CD4-positive, alpha-beta T cell (primary cell): ENCODE measurements at regions not wholly inside any gene's neighbourhood (a gene's known extent, or its start where the extent isn't known, plus 50 kb on each side); places are given as distances from the start of the nearest gene placed in this dataset.
"Not testable (repeated sequence)": the region's sequence is repeated elsewhere in the genome, so short reads cannot be mapped to it uniquely, and the experiment has no call there.

ENCODE experiments used
- ATAC-seq: fragments of 200-7000 bp; cut with Tn5 transposase; one replicate; pipeline ENCODE4 v1.10.0; 2022; ENCODE audit warnings: mild to moderate bottlenecking; ENCODE audit not compliant: poor library complexity
- CTCF ChIA-PET: fragments of 350-600 bp; sonication (Branson Sonifier 250); formaldehyde crosslinking; loops from one replicate; lab custom pipeline; 2021; ENCODE audit warnings: antibody characterized with exemption, inconsistent platforms; lab: Charles Lee
- POLR2A ChIA-PET: fragments of 350-600 bp; sonication (Branson Sonifier 250); formaldehyde crosslinking; loops from one replicate; lab custom pipeline; 2021; ENCODE audit warnings: antibody characterized with exemption, inconsistent platforms; lab: Charles Lee
- DNase-seq, 14 experiments: peaks; one replicate each; pipeline ENCODE4 v3.0.0-alpha.2; 2013 to 2020; ENCODE audit warnings: mixed read lengths in 2 of 14
- H3K27ac ChIP-seq, 2 donors: one replicate each; pipeline versions ENCODE4 v1.5.1 to v1.7.0; 2013; ENCODE audit warnings: low read length in 2 of 2, low read depth in 1 of 2, mild to moderate bottlenecking in 1 of 2
- H3K27me3 ChIP-seq, 2 experiments: 1 replicate in 1 of 2; 2 replicates in 1 of 2; pipeline versions ENCODE4 v1.6.1 to v1.7.0; 2013; ENCODE audit warnings: low read length in 2 of 2, control low read depth in 1 of 2, mild to moderate bottlenecking in 1 of 2, moderate library complexity in 1 of 2; ENCODE audit not compliant: insufficient read depth in 2 of 2, control insufficient read depth in 1 of 2
- H3K36me3 ChIP-seq: one replicate; pipeline ENCODE4 v1.6.1; 2013; ENCODE audit warnings: low read length, control low read depth; ENCODE audit not compliant: insufficient read depth
- H3K4me1 ChIP-seq: one replicate; pipeline ENCODE4 v1.6.1; 2013; ENCODE audit warnings: low read length, control low read depth; ENCODE audit not compliant: insufficient read depth
- H3K4me3 ChIP-seq: one replicate; pipeline ENCODE4 v1.5.1; 2013; ENCODE audit warnings: mild to moderate bottlenecking, low read length, moderate library complexity
- H3K9me3 ChIP-seq, 2 experiments: 1 replicate in 1 of 2; 2 replicates in 1 of 2; pipeline versions ENCODE4 v1.6.1 to v1.7.0; 2013; ENCODE audit warnings: low read length in 2 of 2, mild to moderate bottlenecking in 2 of 2, control low read depth in 1 of 2, moderate library complexity in 1 of 2; ENCODE audit not compliant: control insufficient read depth in 1 of 2, insufficient read depth in 1 of 2
- H3K27ac Mint-ChIP-seq: one replicate; pipeline ENCODE4 v1.8.0; 2020; ENCODE audit warnings: mixed read lengths
- H3K27me3 Mint-ChIP-seq: one replicate; pipeline ENCODE4 v1.8.0; 2021; ENCODE audit warnings: mixed read lengths
- H3K36me3 Mint-ChIP-seq: one replicate; pipeline ENCODE4 v1.8.0; 2021; ENCODE audit warnings: low read depth, mixed read lengths
- H3K4me1 Mint-ChIP-seq: one replicate; pipeline ENCODE4 v1.8.0; 2021; ENCODE audit warnings: low read depth, mixed read lengths
- H3K4me3 Mint-ChIP-seq: one replicate; pipeline ENCODE4 v1.8.0; 2020; ENCODE audit warnings: mild to moderate bottlenecking, mixed read lengths
- H3K9me3 Mint-ChIP-seq: one replicate; pipeline ENCODE4 v1.8.0; 2020; ENCODE audit warnings: mixed read lengths
- intact Hi-C, 2 experiments: fragments of 100-400 bp; cut with DNase I in 1 of 2; cut with micrococcal nuclease in 1 of 2; formaldehyde crosslinking; loops; one replicate each; pipeline versions ENCODE4 v1.15.1 to v1.9.0; 2023 to 2025; cut with DNase I, micrococcal nuclease
- TF ChIP-seq, protein P1 (sequence below): fragments of 200-600 bp; IDR thresholded peaks from one replicate; pipeline ENCODE4 v1.8.0; 2022; ENCODE audit warnings: antibody characterized with exemption, mild to moderate bottlenecking

DNA sequence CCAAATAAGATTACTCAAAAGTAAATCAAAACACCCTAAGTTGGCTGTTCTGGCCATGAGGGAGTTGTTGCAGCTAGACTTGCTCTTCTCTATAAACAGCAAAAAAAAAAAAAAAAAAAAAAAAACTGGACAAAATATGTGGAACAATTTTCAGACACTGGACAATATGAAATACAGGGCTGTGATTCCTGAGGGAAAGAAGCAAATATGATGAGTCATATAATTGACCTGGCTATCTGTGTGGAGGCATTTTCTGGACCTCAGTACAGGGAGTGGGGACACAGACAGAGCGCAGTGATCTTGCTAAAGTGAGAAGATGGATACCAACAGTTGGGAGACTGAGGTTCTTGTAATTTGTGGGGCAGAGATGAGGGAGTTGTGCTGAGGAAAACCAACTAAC lies 192.0 kb upstream of the HAND2 start:
- H3K36me3 Mint-ChIP-seq, result no peaks in the 10 kb centered on the region
- H3K4me1 ChIP-seq, result no peaks in the 10 kb centered on the region
- H3K4me3 Mint-ChIP-seq, result no peak overlapping the region

DNA sequence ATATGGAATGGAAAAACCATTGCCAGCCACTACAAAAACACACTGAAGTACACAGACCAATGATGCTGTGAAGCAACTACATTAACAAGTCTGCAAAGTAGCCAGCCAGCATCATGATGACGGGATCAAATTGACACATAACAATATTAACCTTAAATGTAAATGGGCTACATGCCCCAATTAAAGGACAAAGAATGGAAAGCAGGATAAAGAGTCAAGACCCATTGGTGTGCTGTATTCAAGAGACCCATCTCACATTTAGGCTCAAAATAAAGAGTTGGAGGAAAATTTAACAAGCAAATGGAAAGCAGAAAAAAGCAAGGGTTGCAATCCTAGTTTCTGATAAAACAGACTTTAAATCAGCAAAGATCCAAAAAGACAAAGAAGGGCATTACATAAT lies 188.5 kb upstream of the HAND2 start:
- H3K36me3 ChIP-seq, H3K36me3 Mint-ChIP-seq, H3K27ac ChIP-seq, CTCF ChIA-PET, H3K4me1 ChIP-seq, intact Hi-C loops, H3K27ac Mint-ChIP-seq, DNase-seq, ATAC-seq, H3K27me3 Mint-ChIP-seq, H3K9me3 Mint-ChIP-seq, POLR2A ChIA-PET, H3K4me1 Mint-ChIP-seq, H3K4me3 ChIP-seq, H3K27me3 ChIP-seq, H3K4me3 Mint-ChIP-seq: not testable (repeated sequence)
- peaks cover 0 to 13% of the 10 kb centered on the region in 2 experiments for H3K9me3 ChIP-seq

More for the DNA sequence above, 192.0 kb upstream of the HAND2 start:
- Mint-ChIP-seq H3K27ac (no peak overlapping the region), H3K9me3 (peaks cover 5% of the 10 kb centered on the region), H3K4me1 (no peaks in the 10 kb centered on the region), H3K27me3 (no peaks in the 10 kb centered on the region)
- Histone ChIP-seq H3K27me3 (no peaks in the 10 kb centered on the region), H3K4me3 (no peak overlapping the region), H3K9me3 (peaks cover 0 to 7% of the 10 kb centered on the region in 2 experiments), H3K27ac (no peak overlapping the region), H3K36me3 (no peaks in the 10 kb centered on the region)
- CTCF ChIA-PET, result no interaction called here
- intact Hi-C loops, result no loop called here
- DNase-seq (no peak), ATAC-seq (no peak)
- POLR2A ChIA-PET, result no interaction called here
- TF ChIP-seq, protein P1, sequence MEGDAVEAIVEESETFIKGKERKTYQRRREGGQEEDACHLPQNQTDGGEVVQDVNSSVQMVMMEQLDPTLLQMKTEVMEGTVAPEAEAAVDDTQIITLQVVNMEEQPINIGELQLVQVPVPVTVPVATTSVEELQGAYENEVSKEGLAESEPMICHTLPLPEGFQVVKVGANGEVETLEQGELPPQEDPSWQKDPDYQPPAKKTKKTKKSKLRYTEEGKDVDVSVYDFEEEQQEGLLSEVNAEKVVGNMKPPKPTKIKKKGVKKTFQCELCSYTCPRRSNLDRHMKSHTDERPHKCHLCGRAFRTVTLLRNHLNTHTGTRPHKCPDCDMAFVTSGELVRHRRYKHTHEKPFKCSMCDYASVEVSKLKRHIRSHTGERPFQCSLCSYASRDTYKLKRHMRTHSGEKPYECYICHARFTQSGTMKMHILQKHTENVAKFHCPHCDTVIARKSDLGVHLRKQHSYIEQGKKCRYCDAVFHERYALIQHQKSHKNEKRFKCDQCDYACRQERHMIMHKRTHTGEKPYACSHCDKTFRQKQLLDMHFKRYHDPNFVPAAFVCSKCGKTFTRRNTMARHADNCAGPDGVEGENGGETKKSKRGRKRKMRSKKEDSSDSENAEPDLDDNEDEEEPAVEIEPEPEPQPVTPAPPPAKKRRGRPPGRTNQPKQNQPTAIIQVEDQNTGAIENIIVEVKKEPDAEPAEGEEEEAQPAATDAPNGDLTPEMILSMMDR, result no peak

DNA sequence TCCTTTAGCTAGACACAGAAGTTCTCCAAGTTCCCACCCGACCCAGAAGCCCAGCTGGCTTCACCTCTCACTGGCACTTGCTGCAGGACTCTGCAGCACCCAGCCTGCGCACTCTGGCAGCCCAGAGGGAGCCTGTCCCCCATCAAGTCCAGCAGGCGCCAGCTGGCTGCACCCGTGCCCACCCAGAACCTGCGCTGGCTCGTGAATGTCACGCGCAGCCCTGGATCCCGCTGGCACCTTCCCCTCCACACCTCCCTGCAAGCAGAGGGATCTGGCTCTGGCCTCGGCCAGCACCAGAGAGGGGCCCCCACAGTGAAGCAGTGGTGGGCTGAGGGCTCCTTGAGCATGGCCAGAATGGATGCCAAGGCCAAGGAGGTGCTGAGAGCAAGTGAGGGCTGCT lies 187.6 kb upstream of the HAND2 start:
- Histone ChIP-seq H3K9me3 (peaks cover 0 to 13% of the 10 kb centered on the region in 2 experiments), H3K27me3 (no peaks in the 10 kb centered on the region), H3K4me1 (no peaks in the 10 kb centered on the region), H3K27ac (no peak overlapping the region), H3K36me3 (no peaks in the 10 kb centered on the region), H3K4me3 (no peak overlapping the region)
- TF ChIP-seq, protein P1, result no peak
- Mint-ChIP-seq H3K36me3 (no peaks in the 10 kb centered on the region), H3K9me3 (peaks cover 5% of the 10 kb centered on the region), H3K4me3 (no peak overlapping the region), H3K27me3 (peaks cover 4% of the 10 kb centered on the region), H3K27ac (no peak overlapping the region), H3K4me1 (no peaks in the 10 kb centered on the region)
- ATAC-seq (no peak), DNase-seq (no peak)
- intact Hi-C loops, result no loop called here
- ChIA-PET CTCF (no interaction called here), POLR2A (no interaction called here)

DNA sequence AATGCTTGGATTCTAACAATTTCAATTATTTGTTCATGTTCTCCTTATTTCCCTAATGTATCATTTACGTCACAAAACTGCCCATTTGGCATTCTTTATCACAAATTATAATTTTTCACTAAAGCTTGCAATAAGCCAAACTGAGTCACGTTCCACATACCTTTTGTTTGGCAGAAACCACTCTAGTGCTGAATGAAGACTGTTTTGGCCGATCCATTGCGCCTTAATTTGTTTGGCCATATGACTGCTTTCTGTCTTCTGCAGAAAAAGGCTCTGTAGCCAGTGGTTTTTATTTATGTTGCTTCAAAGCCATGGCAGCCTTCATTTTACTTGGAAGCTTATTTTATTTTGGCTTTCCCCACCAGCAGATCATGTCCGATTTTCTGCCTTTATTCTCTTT lies 184.4 kb upstream of the HAND2 start:
- Histone ChIP-seq H3K4me3 (no peak overlapping the region), H3K4me1 (no peaks in the 10 kb centered on the region), H3K27me3 (no peaks in the 10 kb centered on the region), H3K36me3 (no peaks in the 10 kb centered on the region), H3K9me3 (peaks cover 0 to 13% of the 10 kb centered on the region in 2 experiments), H3K27ac (no peak overlapping the region)
- no peaks in the 10 kb centered on the region for H3K4me1 Mint-ChIP-seq
- DNase-seq (no peak), ATAC-seq (no peak)
- no peaks in the 10 kb centered on the region for H3K36me3 Mint-ChIP-seq
- peaks cover 5% of the 10 kb centered on the region for H3K9me3 Mint-ChIP-seq
- ChIA-PET POLR2A (no interaction called here), CTCF (no interaction called here)
- no peak overlapping the region for H3K4me3 Mint-ChIP-seq
- H3K27ac Mint-ChIP-seq, result no peak overlapping the region
- H3K27me3 Mint-ChIP-seq, result peaks cover 10% of the 10 kb centered on the region
- intact Hi-C loops, result no loop called here
- TF ChIP-seq, protein P1, result no peak
